Uterus (tissue), 2 donors: ENCODE measurements at regions not wholly inside any gene's neighbourhood (a gene's known extent, or its start where the extent isn't known, plus 50 kb on each side); places are given as distances from the start of the nearest gene placed in this dataset.

Experiments
- POLR2A ChIP-seq, 2 donors: fragments of 450-650 bp; IDR thresholded peaks; one replicate each; pipeline ENCODE4 v1.6.1; 2016; ENCODE audit warnings: antibody characterized with exemption in 2 of 2, mild to moderate bottlenecking in 1 of 2, moderate library complexity in 1 of 2
- TF ChIP-seq, protein P1 (sequence below), 4 experiments: fragments of 200-600 bp in 2 of 4; fragments of 450-650 bp in 2 of 4; sonication (generic) in 2 of 4; IDR thresholded peaks; one replicate each; pipeline ENCODE4 v1.5.1; 2016 to 2019; ENCODE audit warnings: antibody characterized with exemption in 4 of 4, mild to moderate bottlenecking in 2 of 4, moderate library complexity in 1 of 4

DNA sequence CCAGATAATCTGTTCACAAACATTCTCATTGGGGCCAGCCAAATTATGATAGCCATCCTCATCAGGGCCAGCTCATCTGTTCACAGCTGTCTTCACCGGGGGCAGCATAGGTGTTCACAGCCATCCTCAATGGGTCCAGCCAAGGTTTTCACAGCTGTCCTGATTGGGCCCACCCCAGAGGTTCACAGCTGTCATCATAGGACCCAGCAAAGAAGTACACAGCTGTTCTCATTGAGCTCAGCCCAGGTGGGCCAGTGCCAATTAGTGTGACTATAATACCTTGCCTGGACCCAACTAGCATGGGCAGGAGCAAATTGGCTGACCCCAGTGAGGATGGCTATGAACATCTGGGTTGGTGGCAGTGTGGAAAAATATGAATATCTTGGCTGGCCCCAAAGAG lies 1166.0 kb downstream of the UQCRFS1 start:
- TF ChIP-seq, protein P1, sequence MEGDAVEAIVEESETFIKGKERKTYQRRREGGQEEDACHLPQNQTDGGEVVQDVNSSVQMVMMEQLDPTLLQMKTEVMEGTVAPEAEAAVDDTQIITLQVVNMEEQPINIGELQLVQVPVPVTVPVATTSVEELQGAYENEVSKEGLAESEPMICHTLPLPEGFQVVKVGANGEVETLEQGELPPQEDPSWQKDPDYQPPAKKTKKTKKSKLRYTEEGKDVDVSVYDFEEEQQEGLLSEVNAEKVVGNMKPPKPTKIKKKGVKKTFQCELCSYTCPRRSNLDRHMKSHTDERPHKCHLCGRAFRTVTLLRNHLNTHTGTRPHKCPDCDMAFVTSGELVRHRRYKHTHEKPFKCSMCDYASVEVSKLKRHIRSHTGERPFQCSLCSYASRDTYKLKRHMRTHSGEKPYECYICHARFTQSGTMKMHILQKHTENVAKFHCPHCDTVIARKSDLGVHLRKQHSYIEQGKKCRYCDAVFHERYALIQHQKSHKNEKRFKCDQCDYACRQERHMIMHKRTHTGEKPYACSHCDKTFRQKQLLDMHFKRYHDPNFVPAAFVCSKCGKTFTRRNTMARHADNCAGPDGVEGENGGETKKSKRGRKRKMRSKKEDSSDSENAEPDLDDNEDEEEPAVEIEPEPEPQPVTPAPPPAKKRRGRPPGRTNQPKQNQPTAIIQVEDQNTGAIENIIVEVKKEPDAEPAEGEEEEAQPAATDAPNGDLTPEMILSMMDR (IDR thresholded peaks at IDR 0.05) = no peak
- no peak for TF ChIP-seq POLR2A (IDR thresholded peaks at IDR 0.05)
